Esophagus muscularis mucosa (tissue), 4 donors: ENCODE measurements at regions not wholly inside any gene's neighbourhood (a gene's known extent, or its start where the extent isn't known, plus 50 kb on each side); places are given as distances from the start of the nearest gene placed in this dataset.

Source experiments
- DNase-seq: peaks from one replicate; pipeline ENCODE4 v3.0.0-alpha.2; 2017; ENCODE audit errors: extremely low spot score
- H3K27ac ChIP-seq, 4 donors: fragments of 200-600 bp; sonication (generic); replicated peaks in 1 of 4; 1 replicate in 3 of 4; 2 replicates in 1 of 4; pipeline ENCODE4 v1.5.1; 2016 to 2019; ENCODE audit warnings: mild to moderate bottlenecking in 1 of 4
- H3K27me3 ChIP-seq, 4 donors: fragments of 200-600 bp; sonication (generic); one replicate each; pipeline versions ENCODE4 v1.5.1 to v1.6.0; 2016 to 2019
- H3K36me3 ChIP-seq, 4 donors: fragments of 200-600 bp; sonication (generic); one replicate each; pipeline ENCODE4 v1.5.1; 2016 to 2019
- H3K4me1 ChIP-seq, 4 donors: fragments of 200-600 bp; sonication (generic); one replicate each; pipeline ENCODE4 v1.5.1; 2016 to 2019
- H3K4me3 ChIP-seq, 4 donors: fragments of 200-600 bp; sonication (generic); 1 replicate in 2 of 4; 2 replicates in 2 of 4; pipeline ENCODE4 v1.5.1; 2016 to 2019; ENCODE audit warnings: mild to moderate bottlenecking in 4 of 4, moderate library complexity in 1 of 4
- H3K9me3 ChIP-seq, 4 donors: fragments of 200-600 bp; sonication (generic); 1 replicate in 3 of 4; 2 replicates in 1 of 4; pipeline ENCODE4 v1.5.1; 2016 to 2019
- EP300 ChIP-seq: sonication (generic); formaldehyde crosslinking; IDR thresholded peaks from one replicate; pipeline ENCODE4 v1.6.1; 2017; ENCODE audit warnings: antibody characterized with exemption
- POLR2A ChIP-seq: fragments of 450-650 bp; IDR thresholded peaks from one replicate; pipeline ENCODE4 v1.6.1; 2017; ENCODE audit warnings: antibody characterized with exemption, moderate library complexity, mild to moderate bottlenecking, low read depth
- POLR2AphosphoS5 ChIP-seq, 2 donors: sonication (generic); formaldehyde crosslinking; IDR thresholded peaks; one replicate each; pipeline ENCODE4 v1.6.1; 2017; ENCODE audit warnings: antibody characterized with exemption in 2 of 2
- WGBS: methylation state at CpG from one replicate; pipeline ENCODE4 v1.1.5; 2018; 5-methylcytosine and 5-hydroxymethylcytosine counted together
- intact Hi-C: fragments of 100-400 bp; cut with DNase I; formaldehyde crosslinking; loops from one replicate; pipeline ENCODE4 v1.15.1; 2023
- TF ChIP-seq, protein P1 (sequence below), 3 experiments: fragments of 200-600 bp in 2 of 3; fragments of 450-650 bp in 1 of 3; sonication (generic) in 2 of 3; IDR thresholded peaks; one replicate each; pipeline ENCODE4 v1.5.1; 2017 to 2019; ENCODE audit warnings: antibody characterized with exemption in 3 of 3, mild to moderate bottlenecking in 2 of 3, moderate library complexity in 1 of 3

DNA sequence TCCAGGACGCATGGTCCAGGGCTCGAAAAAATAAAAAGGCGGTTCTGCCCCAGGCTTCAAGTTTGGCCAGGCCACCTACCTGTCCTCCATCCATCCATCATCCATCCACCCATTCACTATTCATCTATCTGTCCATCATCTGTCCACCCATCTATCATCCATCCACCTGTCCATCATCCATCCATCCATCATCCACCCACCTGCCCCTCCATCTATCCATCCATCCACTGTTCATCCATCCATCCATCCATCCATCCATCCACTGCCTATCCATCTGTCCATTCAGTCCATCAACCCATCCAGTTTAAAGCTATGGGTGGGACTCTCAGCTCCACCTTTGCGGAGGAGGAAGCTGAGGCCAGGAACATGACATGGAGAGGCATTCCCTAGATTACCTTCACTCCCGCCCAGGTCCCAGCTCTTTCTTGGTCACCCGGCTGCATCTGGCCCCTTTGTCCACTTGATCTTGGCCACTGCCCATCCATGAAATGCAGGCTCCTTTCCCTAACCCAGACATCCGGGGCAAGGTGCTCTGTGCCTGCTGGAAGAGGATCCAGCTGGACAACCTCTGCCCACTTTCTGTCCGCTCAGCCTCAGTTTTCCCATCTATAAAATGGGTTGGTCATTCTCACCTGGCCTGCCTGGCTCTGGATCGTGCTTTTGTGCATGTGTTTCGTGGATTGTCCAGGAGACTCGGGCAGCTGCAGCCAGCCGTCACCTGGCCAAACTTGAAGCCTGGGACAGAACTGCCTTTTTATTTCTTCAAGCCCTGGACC, 236.0 kb upstream of the CIBAR2 start:
- DNase-seq: no peak
- Histone ChIP-seq H3K27ac (no peak overlapping the region), H3K36me3 (no peaks in the 10 kb centered on the region), H3K4me1 (peaks cover 12 to 35% (median 31%) of the 10 kb centered on the region in 4 donors), H3K4me3 (no peak overlapping the region), H3K27me3 (no peaks in the 10 kb centered on the region), H3K9me3 (no peaks in the 10 kb centered on the region)
- intact Hi-C loops: no loop called here
- 93% methylated on average over 12 of the region's 12 CpGs for WGBS
- no peak for TF ChIP-seq POLR2AphosphoS5 (IDR thresholded peaks at IDR 0.05)
- TF ChIP-seq POLR2A: no peak
- TF ChIP-seq, protein P1, sequence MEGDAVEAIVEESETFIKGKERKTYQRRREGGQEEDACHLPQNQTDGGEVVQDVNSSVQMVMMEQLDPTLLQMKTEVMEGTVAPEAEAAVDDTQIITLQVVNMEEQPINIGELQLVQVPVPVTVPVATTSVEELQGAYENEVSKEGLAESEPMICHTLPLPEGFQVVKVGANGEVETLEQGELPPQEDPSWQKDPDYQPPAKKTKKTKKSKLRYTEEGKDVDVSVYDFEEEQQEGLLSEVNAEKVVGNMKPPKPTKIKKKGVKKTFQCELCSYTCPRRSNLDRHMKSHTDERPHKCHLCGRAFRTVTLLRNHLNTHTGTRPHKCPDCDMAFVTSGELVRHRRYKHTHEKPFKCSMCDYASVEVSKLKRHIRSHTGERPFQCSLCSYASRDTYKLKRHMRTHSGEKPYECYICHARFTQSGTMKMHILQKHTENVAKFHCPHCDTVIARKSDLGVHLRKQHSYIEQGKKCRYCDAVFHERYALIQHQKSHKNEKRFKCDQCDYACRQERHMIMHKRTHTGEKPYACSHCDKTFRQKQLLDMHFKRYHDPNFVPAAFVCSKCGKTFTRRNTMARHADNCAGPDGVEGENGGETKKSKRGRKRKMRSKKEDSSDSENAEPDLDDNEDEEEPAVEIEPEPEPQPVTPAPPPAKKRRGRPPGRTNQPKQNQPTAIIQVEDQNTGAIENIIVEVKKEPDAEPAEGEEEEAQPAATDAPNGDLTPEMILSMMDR (IDR thresholded peaks at IDR 0.05): no peak
- no peak for TF ChIP-seq EP300

DNA sequence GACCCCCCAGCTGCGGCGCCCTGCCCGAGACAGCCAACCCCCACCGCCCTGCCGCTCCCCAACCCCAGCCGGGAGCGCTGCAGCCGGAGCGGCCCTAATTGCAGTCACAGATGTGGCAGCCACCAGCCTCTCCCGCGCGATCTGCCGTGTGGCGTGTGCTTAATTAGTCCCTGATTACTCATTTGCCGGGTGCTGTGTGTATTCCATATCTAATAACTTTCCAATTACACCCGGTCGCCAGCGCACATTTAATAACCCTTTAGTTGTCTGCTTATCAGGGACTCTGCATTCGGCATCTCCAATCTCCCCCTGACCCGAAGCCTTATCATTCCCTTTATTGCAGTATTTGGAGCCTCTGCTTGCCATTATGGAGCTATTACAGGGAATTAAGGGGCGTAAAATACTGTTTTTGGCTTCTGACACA, 236.7 kb upstream of the CIBAR2 start:
- TF ChIP-seq, protein P1 (IDR thresholded peaks at IDR 0.05): no peak
- TF ChIP-seq EP300 (no peak), POLR2AphosphoS5 (IDR thresholded peaks at IDR 0.05) (no peak), POLR2A (no peak)

DNA sequence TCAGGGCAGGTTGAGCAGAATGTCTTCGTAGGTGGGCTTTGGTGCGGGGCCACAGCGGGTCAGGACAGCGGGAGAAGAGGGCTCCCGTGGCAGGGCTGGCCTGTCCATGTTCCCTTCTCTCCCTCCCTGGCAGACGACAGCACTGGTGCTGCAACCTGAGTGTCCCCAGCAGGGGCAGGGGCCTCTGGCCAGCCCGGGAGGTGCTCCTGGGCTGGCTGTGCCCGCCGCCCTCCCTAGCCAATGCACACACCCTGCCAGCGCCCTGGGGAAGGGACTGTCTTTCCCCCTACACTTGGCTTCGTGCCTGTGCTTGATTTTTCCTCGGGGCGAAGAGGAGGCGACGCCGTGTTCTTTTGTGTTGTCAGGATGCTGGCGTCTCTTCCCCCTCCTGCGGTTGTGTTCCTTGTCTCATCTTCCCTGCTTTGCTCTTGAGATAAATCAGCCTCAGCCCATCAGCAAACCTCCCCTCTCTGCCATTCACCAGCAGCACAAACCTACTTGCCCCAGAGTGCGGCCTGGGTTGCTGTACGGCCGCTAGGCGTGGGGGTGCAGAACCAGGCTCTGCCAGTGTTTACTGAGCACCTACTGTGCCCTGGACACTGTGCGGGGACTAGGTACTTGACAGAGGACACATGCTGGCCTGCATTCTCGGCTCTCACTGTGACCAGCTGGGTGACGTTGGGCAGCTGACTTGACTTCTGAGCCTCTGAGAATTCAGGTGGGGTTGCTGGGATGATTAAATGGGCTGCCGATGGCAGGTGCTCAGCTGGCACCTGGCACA, 237.3 kb upstream of the CIBAR2 start:
- Histone ChIP-seq H3K4me3 (no peak overlapping the region), H3K4me1 (peaks cover 12 to 36% (median 32%) of the 10 kb centered on the region in 4 donors), H3K36me3 (no peaks in the 10 kb centered on the region), H3K27me3 (no peaks in the 10 kb centered on the region), H3K9me3 (no peaks in the 10 kb centered on the region), H3K27ac (no peak overlapping the region)
- 86% methylated on average over 23 of the region's 26 CpGs for WGBS
- no peak for DNase-seq
- intact Hi-C loops: no loop called here
- TF ChIP-seq POLR2AphosphoS5 (IDR thresholded peaks at IDR 0.05) (no peak), POLR2A (no peak), EP300 (no peak)
- TF ChIP-seq, protein P1 (IDR thresholded peaks at IDR 0.05): no peak

More for the DNA sequence above, 236.7 kb upstream of the CIBAR2 start:
- Histone ChIP-seq H3K4me3 (no peak overlapping the region), H3K9me3 (no peaks in the 10 kb centered on the region), H3K36me3 (no peaks in the 10 kb centered on the region), H3K27ac (no peak overlapping the region), H3K4me1 (peaks cover 12 to 35% (median 31%) of the 10 kb centered on the region in 4 donors), H3K27me3 (no peaks in the 10 kb centered on the region)
- WGBS: 82% methylated on average over 21 of the region's 21 CpGs
- DNase-seq: no peak
- intact Hi-C loops: no loop called here

DNA sequence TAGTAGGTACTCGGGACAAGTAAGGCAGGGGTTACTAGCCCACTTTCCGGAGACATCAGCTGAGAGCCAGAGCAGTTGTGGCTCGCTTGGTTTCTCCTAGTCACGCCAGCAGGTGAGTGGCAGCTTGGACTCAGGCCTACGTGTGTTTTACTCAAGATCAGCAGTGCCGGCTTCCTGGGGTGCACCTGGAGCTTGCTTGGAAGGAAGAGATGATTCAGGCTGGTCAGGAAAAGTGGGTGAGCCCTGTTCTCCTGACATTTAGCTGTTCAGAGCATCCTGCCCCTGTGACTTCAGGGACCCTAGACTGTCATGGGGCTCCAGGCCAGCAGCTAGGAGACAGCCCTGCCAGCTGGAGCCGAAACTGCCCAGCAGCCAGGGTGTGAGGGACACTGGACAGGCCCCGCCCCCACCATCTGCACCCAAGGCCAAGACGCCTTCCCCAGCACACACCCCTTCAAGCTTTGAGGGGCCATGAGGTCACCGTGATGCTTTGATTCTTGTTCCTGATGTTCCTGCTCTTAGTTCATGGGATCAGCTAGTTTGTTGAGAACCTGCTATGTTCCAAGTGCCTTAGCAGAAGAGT, 238.0 kb upstream of the CIBAR2 start:
- H3K4me1 ChIP-seq: peaks cover 12 to 43% (median 35%) of the 10 kb centered on the region in 4 donors
- H3K4me3 ChIP-seq: no peak overlapping the region
- intact Hi-C loops: no loop called here
- no peaks in the 10 kb centered on the region for H3K36me3 ChIP-seq
- no peaks in the 10 kb centered on the region for H3K9me3 ChIP-seq
- no peak for DNase-seq
- H3K27ac ChIP-seq: peak overlapping the region; percentile 47 to 71 (median 58)
- TF ChIP-seq POLR2AphosphoS5 (IDR thresholded peaks at IDR 0.05) (no peak), POLR2A (no peak), EP300 (no peak)
- TF ChIP-seq, protein P1 (IDR thresholded peaks at IDR 0.05): no peak
- 90% methylated on average over 9 of the region's 10 CpGs for WGBS
- H3K27me3 ChIP-seq: no peaks in the 10 kb centered on the region
